ENCODE measurements at regions not wholly inside any gene's neighbourhood (a gene's known extent, or its start where the extent isn't known, plus 50 kb on each side); places are given as distances from the start of the nearest gene placed in this dataset.

DNA sequence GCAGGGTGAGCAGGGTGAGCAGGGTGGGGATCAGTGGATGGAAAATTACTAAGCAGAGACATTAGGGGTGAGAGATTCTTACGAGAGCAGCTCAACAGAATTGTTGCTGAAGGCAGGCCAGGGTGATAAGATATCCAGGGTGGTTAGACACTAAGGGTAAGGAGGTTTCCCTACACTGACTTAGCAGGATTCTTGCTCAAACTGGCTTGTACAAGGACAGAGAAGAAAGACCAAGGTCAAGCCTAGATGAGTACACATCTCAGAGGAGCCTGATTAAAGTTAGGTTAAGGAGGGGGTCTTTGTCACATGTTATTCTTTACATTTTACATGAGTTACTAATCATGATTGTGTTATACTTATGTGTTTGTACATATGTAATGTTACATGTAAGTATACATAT lies 262.8 kb upstream of the FANCL start:
- Histone ChIP-seq H3K27ac (ENCODE audit: low read length) (no peak overlapping the region), H3K9ac (ENCODE audit: low read length) (no peak overlapping the region)

DNA sequence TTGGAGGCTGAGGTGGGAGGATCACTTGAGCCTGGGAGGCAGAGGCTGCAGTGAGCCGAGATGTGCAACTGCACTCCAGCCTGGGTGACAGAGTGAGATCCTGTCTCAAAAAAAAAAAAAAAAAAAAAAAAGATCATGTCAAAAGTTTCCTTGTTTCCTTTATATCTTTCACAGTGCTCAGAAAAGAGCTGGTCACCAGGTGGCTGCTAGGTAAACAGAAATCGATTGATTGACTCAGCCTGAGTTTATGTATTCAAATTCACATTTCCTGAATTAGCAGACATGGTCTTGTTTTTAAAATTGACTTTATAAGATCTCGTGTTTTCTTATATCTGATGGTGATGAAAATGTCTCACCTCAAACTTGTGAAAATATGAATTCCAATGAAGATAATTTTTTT lies 261.8 kb upstream of the FANCL start:
- Histone ChIP-seq H3K9ac (ENCODE audit: low read length) (no peak overlapping the region), H2AFZ (ENCODE audit: low read depth, low read length) (no peak overlapping the region), H3K27me3 (ENCODE audit: low read depth, low read length) (no peaks in the 10 kb centered on the region), H3K79me2 (ENCODE audit: low read length) (no peaks in the 10 kb centered on the region), H3K4me2 (ENCODE audit: low read length) (no peak overlapping the region), H3K4me1 (ENCODE audit: low read length) (no peaks in the 10 kb centered on the region), H3K9me3 (ENCODE audit: insufficient read depth, low read length) (no peaks in the 10 kb centered on the region), H3K27ac (ENCODE audit: low read length) (no peak overlapping the region), H4K20me1 (ENCODE audit: insufficient read depth, low read length) (no peaks in the 10 kb centered on the region), H3K36me3 (replicated peaks; ENCODE audit: low read depth, low read length) (no peaks in the 10 kb centered on the region), H3K4me3 (ENCODE audit: low read length) (no peak overlapping the region)
- TF ChIP-seq EZH2phosphoT487 (IDR thresholded peaks at IDR 0.05; ENCODE audit: low read depth) = no peak
- TF ChIP-seq, protein P1, sequence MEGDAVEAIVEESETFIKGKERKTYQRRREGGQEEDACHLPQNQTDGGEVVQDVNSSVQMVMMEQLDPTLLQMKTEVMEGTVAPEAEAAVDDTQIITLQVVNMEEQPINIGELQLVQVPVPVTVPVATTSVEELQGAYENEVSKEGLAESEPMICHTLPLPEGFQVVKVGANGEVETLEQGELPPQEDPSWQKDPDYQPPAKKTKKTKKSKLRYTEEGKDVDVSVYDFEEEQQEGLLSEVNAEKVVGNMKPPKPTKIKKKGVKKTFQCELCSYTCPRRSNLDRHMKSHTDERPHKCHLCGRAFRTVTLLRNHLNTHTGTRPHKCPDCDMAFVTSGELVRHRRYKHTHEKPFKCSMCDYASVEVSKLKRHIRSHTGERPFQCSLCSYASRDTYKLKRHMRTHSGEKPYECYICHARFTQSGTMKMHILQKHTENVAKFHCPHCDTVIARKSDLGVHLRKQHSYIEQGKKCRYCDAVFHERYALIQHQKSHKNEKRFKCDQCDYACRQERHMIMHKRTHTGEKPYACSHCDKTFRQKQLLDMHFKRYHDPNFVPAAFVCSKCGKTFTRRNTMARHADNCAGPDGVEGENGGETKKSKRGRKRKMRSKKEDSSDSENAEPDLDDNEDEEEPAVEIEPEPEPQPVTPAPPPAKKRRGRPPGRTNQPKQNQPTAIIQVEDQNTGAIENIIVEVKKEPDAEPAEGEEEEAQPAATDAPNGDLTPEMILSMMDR (IDR thresholded peaks at IDR 0.05; ENCODE audit: low read depth, low read length) = no peak

More for the DNA sequence above, 262.8 kb upstream of the FANCL start:
- no peaks in the 10 kb centered on the region for H3K36me3 ChIP-seq (replicated peaks; ENCODE audit: low read depth, low read length)
- H3K27me3 ChIP-seq (ENCODE audit: low read depth, low read length) = no peaks in the 10 kb centered on the region
- no peak overlapping the region for H2AFZ ChIP-seq (ENCODE audit: low read depth, low read length)
- no peaks in the 10 kb centered on the region for H3K79me2 ChIP-seq (ENCODE audit: low read length)
- TF ChIP-seq EZH2phosphoT487 (IDR thresholded peaks at IDR 0.05; ENCODE audit: low read depth) = no peak
- TF ChIP-seq, protein P1 (IDR thresholded peaks at IDR 0.05; ENCODE audit: low read depth, low read length) = no peak
- H3K4me2 ChIP-seq (ENCODE audit: low read length) = no peak overlapping the region
- no peak overlapping the region for H3K4me3 ChIP-seq (ENCODE audit: low read length)
- no peaks in the 10 kb centered on the region for H3K9me3 ChIP-seq (ENCODE audit: insufficient read depth, low read length)
- no peaks in the 10 kb centered on the region for H3K4me1 ChIP-seq (ENCODE audit: low read length)
- no peaks in the 10 kb centered on the region for H4K20me1 ChIP-seq (ENCODE audit: insufficient read depth, low read length)

- Histone ChIP-seq H3K4me2 (ENCODE audit: low read length) (no peak overlapping the region), H3K9ac (ENCODE audit: low read length) (no peak overlapping the region), H3K9me3 (ENCODE audit: insufficient read depth, low read length) (no peaks in the 10 kb centered on the region), H3K4me3 (ENCODE audit: low read length) (no peak overlapping the region), H3K27me3 (ENCODE audit: low read depth, low read length) (no peaks in the 10 kb centered on the region), H3K27ac (ENCODE audit: low read length) (no peak overlapping the region), H3K36me3 (replicated peaks; ENCODE audit: low read depth, low read length) (no peaks in the 10 kb centered on the region), H4K20me1 (ENCODE audit: insufficient read depth, low read length) (no peaks in the 10 kb centered on the region), H3K79me2 (ENCODE audit: low read length) (no peaks in the 10 kb centered on the region), H3K4me1 (ENCODE audit: low read length) (no peaks in the 10 kb centered on the region), H2AFZ (ENCODE audit: low read depth, low read length) (no peak overlapping the region)
- TF ChIP-seq, protein P1 (IDR thresholded peaks at IDR 0.05; ENCODE audit: low read depth, low read length) = no peak
- TF ChIP-seq EZH2phosphoT487 (IDR thresholded peaks at IDR 0.05; ENCODE audit: low read depth) = no peak
These were observed 260.4 kb upstream of the FANCL start for GRCh38 chr2:58501371-58502160.

- Histone ChIP-seq H3K27me3 (ENCODE audit: low read depth, low read length) (no peaks in the 10 kb centered on the region), H3K4me1 (ENCODE audit: low read length) (no peaks in the 10 kb centered on the region), H3K4me3 (ENCODE audit: low read length) (no peak overlapping the region), H3K36me3 (replicated peaks; ENCODE audit: low read depth, low read length) (no peaks in the 10 kb centered on the region), H4K20me1 (ENCODE audit: insufficient read depth, low read length) (no peaks in the 10 kb centered on the region), H3K9ac (ENCODE audit: low read length) (no peak overlapping the region), H3K79me2 (ENCODE audit: low read length) (no peaks in the 10 kb centered on the region), H3K9me3 (ENCODE audit: insufficient read depth, low read length) (no peaks in the 10 kb centered on the region), H3K27ac (ENCODE audit: low read length) (no peak overlapping the region), H2AFZ (ENCODE audit: low read depth, low read length) (no peak overlapping the region), H3K4me2 (ENCODE audit: low read length) (no peak overlapping the region)
- no peak for TF ChIP-seq EZH2phosphoT487 (IDR thresholded peaks at IDR 0.05; ENCODE audit: low read depth)
- TF ChIP-seq, protein P1 (IDR thresholded peaks at IDR 0.05; ENCODE audit: low read depth, low read length) = no peak
These were observed 256.0 kb upstream of the FANCL start for GRCh38 chr2:58497168-58497567.

Measured in OCI-LY3 (cell line).